KOPT-K1 (cell line): ENCODE measurements at regions not wholly inside any gene's neighbourhood (a gene's known extent, or its start where the extent isn't known, plus 50 kb on each side); places are given as distances from the start of the nearest gene placed in this dataset.

Experiments used
- H3K27ac ChIP-seq: fragments of 200-600 bp; sonication (generic); 2 replicates; pipeline ENCODE4 v1.5.1; 2016; ENCODE audit warnings: antibody characterized with exemption, mild to moderate bottlenecking, low read depth, low read length; ENCODE audit not compliant: poor library complexity, severe bottlenecking
- H3K36me3 ChIP-seq: fragments of 200-600 bp; sonication (generic); 2 replicates; pipeline ENCODE4 v1.5.1; 2017; ENCODE audit warnings: antibody characterized with exemption, mild to moderate bottlenecking, low read length, moderate library complexity; ENCODE audit not compliant: insufficient read depth
- H3K9me3 ChIP-seq: fragments of 200-600 bp; sonication (generic); 2 replicates; pipeline ENCODE4 v1.5.1; 2017; ENCODE audit warnings: antibody characterized with exemption, low read length, mild to moderate bottlenecking; ENCODE audit not compliant: insufficient read depth, poor library complexity, severe bottlenecking

GRCh38 chr1:55957276-55957675 is 622.1 kb downstream of the PLPP3 start:
- no peak overlapping the region for H3K27ac ChIP-seq
- H3K9me3 ChIP-seq = no peaks in the 10 kb centered on the region
- no peaks in the 10 kb centered on the region for H3K36me3 ChIP-seq

- Histone ChIP-seq H3K9me3 (no peaks in the 10 kb centered on the region), H3K27ac (no peak overlapping the region), H3K36me3 (no peaks in the 10 kb centered on the region)
Measured at GRCh38 chr1:55955016-55955621, 624.2 kb downstream of the PLPP3 start.

- H3K36me3 ChIP-seq = no peaks in the 10 kb centered on the region
- H3K9me3 ChIP-seq = no peaks in the 10 kb centered on the region
- H3K27ac ChIP-seq = no peak overlapping the region
Measured at GRCh38 chr1:55951291-55951690, 628.1 kb downstream of the PLPP3 start.

- Histone ChIP-seq H3K9me3 (no peaks in the 10 kb centered on the region), H3K36me3 (no peaks in the 10 kb centered on the region)
Measured at GRCh38 chr1:55947446-55947845, 631.9 kb downstream of the PLPP3 start.

GRCh38 chr1:55943721-55944435 is 635.5 kb downstream of the PLPP3 start:
- no peaks in the 10 kb centered on the region for H3K36me3 ChIP-seq
- no peaks in the 10 kb centered on the region for H3K9me3 ChIP-seq
- no peak overlapping the region for H3K27ac ChIP-seq

More at GRCh38 chr1:55947446-55947845, 631.9 kb downstream of the PLPP3 start:
- no peak overlapping the region for H3K27ac ChIP-seq

GRCh38 chr1:55943012-55943411 is 636.4 kb downstream of the PLPP3 start:
- Histone ChIP-seq H3K36me3 (no peaks in the 10 kb centered on the region), H3K9me3 (no peaks in the 10 kb centered on the region), H3K27ac (no peak overlapping the region)

GRCh38 chr1:55939866-55940265 is 639.5 kb downstream of the PLPP3 start:
- Histone ChIP-seq H3K27ac (no peak overlapping the region), H3K9me3 (no peaks in the 10 kb centered on the region), H3K36me3 (no peaks in the 10 kb centered on the region)

- Histone ChIP-seq H3K9me3 (no peaks in the 10 kb centered on the region), H3K36me3 (no peaks in the 10 kb centered on the region), H3K27ac (no peak overlapping the region)
Measured at GRCh38 chr1:55938861-55939260, 640.5 kb downstream of the PLPP3 start.

GRCh38 chr1:55938376-55938850 is 641.0 kb downstream of the PLPP3 start:
- no peaks in the 10 kb centered on the region for H3K36me3 ChIP-seq
- no peaks in the 10 kb centered on the region for H3K9me3 ChIP-seq
- no peak overlapping the region for H3K27ac ChIP-seq

GRCh38 chr1:55937840-55938375 is 641.5 kb downstream of the PLPP3 start:
- Histone ChIP-seq H3K36me3 (no peaks in the 10 kb centered on the region), H3K9me3 (no peaks in the 10 kb centered on the region), H3K27ac (no peak overlapping the region)

- H3K9me3 ChIP-seq = no peaks in the 10 kb centered on the region
Measured at GRCh38 chr1:55935236-55935635, 644.1 kb downstream of the PLPP3 start.

GRCh38 chr1:55932402-55932801 is 647.0 kb downstream of the PLPP3 start:
- H3K9me3 ChIP-seq = no peaks in the 10 kb centered on the region
- H3K27ac ChIP-seq = no peak overlapping the region
- no peaks in the 10 kb centered on the region for H3K36me3 ChIP-seq

More at GRCh38 chr1:55935236-55935635, 644.1 kb downstream of the PLPP3 start:
- no peak overlapping the region for H3K27ac ChIP-seq
- no peaks in the 10 kb centered on the region for H3K36me3 ChIP-seq

GRCh38 chr1:55931081-55931940 is 648.1 kb downstream of the PLPP3 start:
- H3K36me3 ChIP-seq = no peaks in the 10 kb centered on the region
- no peaks in the 10 kb centered on the region for H3K9me3 ChIP-seq
- no peak overlapping the region for H3K27ac ChIP-seq

- no peaks in the 10 kb centered on the region for H3K9me3 ChIP-seq
- no peaks in the 10 kb centered on the region for H3K36me3 ChIP-seq
- H3K27ac ChIP-seq = no peak overlapping the region
Measured at GRCh38 chr1:55929652-55930051, 649.7 kb downstream of the PLPP3 start.

GRCh38 chr1:55928576-55928975 is 650.8 kb downstream of the PLPP3 start:
- Histone ChIP-seq H3K27ac (no peak overlapping the region), H3K36me3 (no peaks in the 10 kb centered on the region), H3K9me3 (no peaks in the 10 kb centered on the region)
